Karpas-422 (cell line): ENCODE measurements at regions not wholly inside any gene's neighbourhood (a gene's known extent, or its start where the extent isn't known, plus 50 kb on each side); places are given as distances from the start of the nearest gene placed in this dataset.

Experiments
- DNase-seq: peaks from one replicate; pipeline ENCODE4 v3.0.0-alpha.2; 2015
- H2AFZ ChIP-seq: fragments of 200-600 bp; sonication (generic); 2 replicates; pipeline ENCODE4 v1.6.1; 2014; ENCODE audit warnings: antibody characterized with exemption, low read length, mixed read lengths
- H3K27ac ChIP-seq: fragments of 200-600 bp; sonication (generic); 2 replicates; pipeline ENCODE4 v1.5.1; 2014; ENCODE audit warnings: mild to moderate bottlenecking, low read length, moderate library complexity
- H3K27me3 ChIP-seq: fragments of 200-600 bp; sonication (generic); 2 replicates; pipeline ENCODE4 v1.6.1; 2014; ENCODE audit warnings: low read length, mixed read lengths
- H3K36me3 ChIP-seq: fragments of 200-600 bp; sonication (generic); 2 replicates; pipeline ENCODE4 v1.6.1; 2014; ENCODE audit warnings: low read length, mixed read lengths; ENCODE audit not compliant: insufficient read depth
- H3K4me1 ChIP-seq: fragments of 200-600 bp; sonication (generic); 2 replicates; pipeline ENCODE4 v1.6.1; 2014; ENCODE audit warnings: mild to moderate bottlenecking, low read length, mixed read lengths
- H3K4me2 ChIP-seq: fragments of 200-600 bp; sonication (generic); 2 replicates; pipeline ENCODE4 v1.6.1; 2014; ENCODE audit warnings: low read length, low read depth, mild to moderate bottlenecking; ENCODE audit not compliant: poor library complexity, severe bottlenecking
- H3K4me3 ChIP-seq: fragments of 200-600 bp; sonication (generic); 2 replicates; pipeline ENCODE4 v1.5.1; 2014; ENCODE audit warnings: mild to moderate bottlenecking, antibody characterized with exemption, low read length, mixed read lengths
- H3K79me2 ChIP-seq: fragments of 200-600 bp; sonication (generic); 2 replicates; pipeline ENCODE4 v1.6.1; 2014; ENCODE audit warnings: mild to moderate bottlenecking, low read length, mixed read lengths
- H3K9ac ChIP-seq: fragments of 200-600 bp; sonication (generic); 2 replicates; pipeline ENCODE4 v1.6.0; 2014; ENCODE audit warnings: low read length
- H3K9me2 ChIP-seq: fragments of 200-600 bp; sonication (generic), shearing (Covaris generic); replicated peaks from 2 replicates; pipeline ENCODE4 v1.6.0; 2014; ENCODE audit warnings: mild to moderate bottlenecking, low read length, moderate library complexity; ENCODE audit not compliant: insufficient read depth
- H3K9me3 ChIP-seq: fragments of 300-700, 200-600 bp; sonication (generic); 2 replicates; pipeline ENCODE4 v1.6.1; 2014; ENCODE audit warnings: low read length, mixed read lengths
- H4K20me1 ChIP-seq: fragments of 200-600 bp; sonication (generic); 2 replicates; pipeline ENCODE4 v1.6.1; 2014; ENCODE audit warnings: mild to moderate bottlenecking, antibody characterized with exemption, low read length, low read depth; ENCODE audit not compliant: insufficient read depth

DNA sequence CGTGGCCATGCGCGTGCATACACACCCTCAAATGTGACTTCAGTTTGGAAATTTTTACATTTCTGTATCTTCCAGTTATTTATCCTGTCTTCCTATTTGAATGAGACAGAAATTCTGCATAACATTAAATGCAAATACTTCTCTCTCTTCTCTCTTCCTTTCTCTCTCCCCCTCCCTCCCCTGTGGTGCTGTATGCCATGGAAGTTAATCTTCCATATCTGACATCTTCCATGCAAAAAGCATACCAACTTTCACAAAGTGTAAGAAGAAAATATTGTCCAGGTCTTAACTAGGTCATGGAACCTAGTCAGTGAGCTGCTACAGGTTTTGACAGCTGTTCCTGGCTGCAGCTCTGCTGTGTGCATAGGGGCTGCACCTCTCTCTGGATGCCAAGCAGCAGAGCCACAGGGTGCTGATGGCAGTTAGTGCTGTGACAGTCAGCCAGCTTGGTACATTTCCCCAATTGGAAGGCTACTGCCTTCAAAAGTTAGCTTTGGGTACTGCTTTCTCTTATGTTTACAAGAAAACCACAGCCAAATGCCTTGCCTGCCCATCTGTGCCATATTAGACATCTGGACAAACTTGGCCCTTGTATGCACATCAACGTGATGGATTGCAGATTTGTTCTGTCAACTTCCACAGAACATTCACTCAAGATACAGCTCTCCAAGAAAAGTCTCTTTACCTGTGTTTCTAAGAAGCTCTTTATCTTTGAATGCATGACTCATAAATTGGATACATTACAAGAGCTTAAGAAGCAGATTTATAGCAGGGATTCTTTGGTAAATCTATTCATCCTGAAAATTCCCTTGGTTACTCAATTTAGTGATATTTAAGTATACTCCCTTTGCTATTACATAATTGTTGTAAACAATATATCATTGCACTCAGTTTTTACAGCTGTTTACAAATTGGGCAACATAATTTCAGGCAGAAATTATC is 623.8 kb downstream of the EPHA5 start:
- Histone ChIP-seq H3K9ac (no peak overlapping the region), H3K27ac (no peak overlapping the region), H3K9me3 (peaks cover 15% of the 10 kb centered on the region), H3K9me2 (no peaks in the 10 kb centered on the region), H4K20me1 (no peaks in the 10 kb centered on the region), H3K27me3 (no peaks in the 10 kb centered on the region), H3K36me3 (no peaks in the 10 kb centered on the region), H3K4me1 (no peaks in the 10 kb centered on the region), H3K4me3 (no peak overlapping the region), H3K4me2 (no peak overlapping the region), H3K79me2 (no peaks in the 10 kb centered on the region), H2AFZ (no peak overlapping the region)
- no peak for DNase-seq

DNA sequence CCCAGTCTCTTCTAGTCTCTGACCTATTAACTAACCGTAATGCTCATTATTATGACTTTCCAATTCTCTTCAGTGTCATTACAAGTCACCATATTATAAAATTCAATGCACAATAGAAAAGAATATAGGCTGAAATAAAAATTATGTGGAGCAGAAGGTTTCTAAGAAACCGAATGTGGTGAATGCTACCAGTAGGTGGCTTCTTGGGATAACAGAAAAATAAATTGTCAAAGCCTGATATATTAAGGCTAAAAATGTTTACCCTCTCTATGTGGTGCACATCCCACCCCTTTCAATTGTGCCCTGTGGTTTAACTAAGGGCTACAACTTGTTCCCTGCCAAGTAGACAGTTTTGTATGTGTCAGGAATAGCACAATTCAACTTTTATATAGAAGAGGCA is 624.6 kb upstream of the TECRL start:
- H3K79me2 ChIP-seq, result no peaks in the 10 kb centered on the region
- peaks cover 21% of the 10 kb centered on the region for H3K9me3 ChIP-seq
- DNase-seq, result no peak
- H3K4me3 ChIP-seq, result no peak overlapping the region
- H3K36me3 ChIP-seq, result no peaks in the 10 kb centered on the region
- no peaks in the 10 kb centered on the region for H3K27me3 ChIP-seq
- H4K20me1 ChIP-seq, result no peaks in the 10 kb centered on the region
- H3K9ac ChIP-seq, result no peak overlapping the region
- H2AFZ ChIP-seq, result no peak overlapping the region
- H3K9me2 ChIP-seq, result no peaks in the 10 kb centered on the region
- H3K4me1 ChIP-seq, result no peaks in the 10 kb centered on the region
- H3K27ac ChIP-seq, result no peak overlapping the region
- no peak overlapping the region for H3K4me2 ChIP-seq

DNA sequence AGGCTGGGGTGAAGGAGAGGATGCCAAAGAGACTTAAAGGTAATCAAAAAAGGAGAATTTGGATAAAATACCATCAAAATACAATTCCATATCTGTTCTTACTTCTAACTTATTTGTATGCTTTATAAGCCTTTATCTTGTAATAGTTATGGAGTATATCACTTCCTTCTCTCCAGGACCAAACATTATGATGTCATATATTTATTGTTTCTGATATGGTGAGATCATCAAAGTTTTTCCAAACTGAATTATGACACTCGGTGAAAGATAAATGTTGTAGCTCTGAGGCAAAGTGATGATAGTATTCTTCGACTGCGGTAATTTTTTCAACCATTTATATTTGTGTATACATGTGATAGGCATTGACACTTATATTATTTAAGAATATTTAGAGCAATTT is 619.3 kb upstream of the TECRL start:
- no peaks in the 10 kb centered on the region for H3K79me2 ChIP-seq
- H3K27ac ChIP-seq, result no peak overlapping the region
- peaks cover 15% of the 10 kb centered on the region for H3K9me3 ChIP-seq
- no peaks in the 10 kb centered on the region for H3K9me2 ChIP-seq
- H3K4me3 ChIP-seq, result no peak overlapping the region
- no peaks in the 10 kb centered on the region for H4K20me1 ChIP-seq
- H3K36me3 ChIP-seq, result no peaks in the 10 kb centered on the region
- H3K27me3 ChIP-seq, result no peaks in the 10 kb centered on the region
- H2AFZ ChIP-seq, result no peak overlapping the region
- no peak overlapping the region for H3K4me2 ChIP-seq
- H3K9ac ChIP-seq, result no peak overlapping the region
- H3K4me1 ChIP-seq, result no peaks in the 10 kb centered on the region
- DNase-seq, result no peak

DNA sequence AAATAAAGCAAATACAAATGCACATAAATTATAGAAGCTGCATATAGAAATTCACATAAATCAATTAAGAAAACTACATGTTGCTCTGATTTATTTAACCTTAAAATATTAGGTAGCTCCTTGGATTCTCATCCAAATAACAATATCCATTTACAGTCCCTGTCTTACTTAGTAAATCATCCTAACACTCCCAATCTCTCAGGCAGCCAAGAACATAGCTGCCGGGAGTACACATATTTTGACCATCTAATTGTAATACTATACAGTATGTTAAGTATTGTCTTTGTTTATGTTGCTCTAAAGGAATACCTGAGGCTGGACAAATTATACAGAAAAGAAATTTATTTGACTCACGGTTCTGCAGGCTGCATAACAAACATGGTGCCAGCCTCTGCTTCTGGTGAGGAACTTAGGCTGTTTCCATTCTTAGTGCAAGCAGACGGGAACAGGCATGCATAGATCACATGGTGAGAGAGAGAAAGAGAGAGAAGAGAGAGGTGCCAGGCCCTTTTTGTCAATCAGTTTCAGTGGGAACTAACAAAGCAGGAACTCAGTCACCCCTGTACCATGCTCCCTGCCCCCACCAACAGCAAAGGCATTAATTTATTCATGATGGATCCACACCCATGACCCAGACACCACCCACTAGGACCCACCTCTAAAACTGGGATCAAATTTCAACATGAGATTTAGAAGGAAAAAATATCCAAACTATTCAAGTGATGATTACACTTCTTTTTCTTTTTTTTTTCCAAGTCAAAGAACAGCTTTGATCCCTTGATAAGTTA is 614.8 kb upstream of the TECRL start:
- DNase-seq, result no peak

DNA sequence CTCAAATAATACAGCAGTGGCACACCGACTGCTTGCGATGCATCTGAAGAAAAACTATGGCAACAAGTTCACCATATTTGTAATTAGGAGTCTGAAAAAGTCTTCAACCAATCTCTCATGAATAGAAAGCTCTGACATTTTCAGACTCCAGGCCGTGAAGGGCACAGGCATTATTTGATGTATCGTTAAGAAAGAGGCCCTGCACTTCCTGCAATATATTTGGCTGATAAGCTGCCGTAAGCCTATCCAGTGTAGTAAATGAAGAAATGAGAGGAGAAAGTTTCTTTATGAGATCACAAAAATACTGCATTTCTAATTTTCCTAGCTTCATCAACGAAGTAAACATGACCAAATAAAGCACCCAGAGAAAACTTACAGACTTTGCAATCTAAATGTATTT is 613.8 kb upstream of the TECRL start:
- Histone ChIP-seq H3K27me3 (no peaks in the 10 kb centered on the region), H3K4me3 (no peak overlapping the region), H3K4me1 (no peaks in the 10 kb centered on the region), H3K9me2 (no peaks in the 10 kb centered on the region), H2AFZ (no peak overlapping the region), H3K9me3 (peaks cover 6% of the 10 kb centered on the region), H3K27ac (no peak overlapping the region), H4K20me1 (no peaks in the 10 kb centered on the region), H3K36me3 (no peaks in the 10 kb centered on the region), H3K9ac (no peak overlapping the region), H3K79me2 (no peaks in the 10 kb centered on the region), H3K4me2 (no peak overlapping the region)
- no peak for DNase-seq

More for the DNA sequence above, 614.8 kb upstream of the TECRL start:
- Histone ChIP-seq H3K27ac (no peak overlapping the region), H3K9me2 (no peaks in the 10 kb centered on the region), H3K4me3 (no peak overlapping the region), H4K20me1 (no peaks in the 10 kb centered on the region), H3K27me3 (no peaks in the 10 kb centered on the region), H3K4me2 (no peak overlapping the region), H3K9ac (no peak overlapping the region), H3K9me3 (peaks cover 11% of the 10 kb centered on the region), H2AFZ (no peak overlapping the region), H3K79me2 (no peaks in the 10 kb centered on the region), H3K36me3 (no peaks in the 10 kb centered on the region), H3K4me1 (no peaks in the 10 kb centered on the region)

DNA sequence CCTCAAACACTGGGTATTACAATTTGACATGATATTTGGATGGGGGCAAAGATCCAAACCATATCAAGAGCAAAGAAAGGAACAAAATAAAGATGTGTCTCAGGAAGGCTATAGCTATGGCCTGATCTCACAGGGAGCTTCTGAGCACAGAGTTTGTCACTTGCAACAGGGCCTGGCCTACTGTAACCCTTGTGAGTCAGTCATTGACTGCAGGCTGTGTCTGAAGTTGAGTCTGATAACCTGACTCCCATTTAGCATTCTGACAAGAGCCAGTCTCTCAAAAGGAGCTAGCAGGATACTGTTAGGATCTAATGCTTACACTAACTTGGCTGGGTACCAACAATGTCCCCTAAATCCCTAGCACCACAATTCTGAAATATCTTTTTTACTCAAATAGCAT is 612.5 kb upstream of the TECRL start:
- no peaks in the 10 kb centered on the region for H3K36me3 ChIP-seq

DNA sequence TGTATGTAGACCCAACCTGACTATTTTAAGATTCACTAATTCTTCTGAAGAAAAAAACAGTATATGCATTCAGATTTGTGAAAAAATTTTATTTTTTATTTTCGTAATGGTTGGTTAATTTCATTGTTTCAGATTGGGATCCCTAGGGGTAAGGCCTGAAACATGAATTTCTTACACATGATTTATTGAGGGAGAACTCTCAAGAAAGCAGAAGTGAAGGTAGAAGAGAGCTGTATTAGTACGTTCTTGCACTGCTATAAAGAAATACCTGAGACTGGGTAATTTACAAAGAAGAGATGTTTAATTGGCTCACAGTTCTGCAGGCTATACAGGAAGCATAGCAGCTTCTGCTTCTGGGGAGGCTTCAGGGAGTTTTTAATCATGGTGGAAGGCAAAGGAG is 611.9 kb upstream of the TECRL start:
- H3K9ac ChIP-seq, result no peak overlapping the region
- no peaks in the 10 kb centered on the region for H3K4me1 ChIP-seq
- H3K9me2 ChIP-seq, result no peaks in the 10 kb centered on the region
- H3K4me3 ChIP-seq, result no peak overlapping the region
- H4K20me1 ChIP-seq, result no peaks in the 10 kb centered on the region
- no peaks in the 10 kb centered on the region for H3K27me3 ChIP-seq
- H3K4me2 ChIP-seq, result no peak overlapping the region
- H2AFZ ChIP-seq, result no peak overlapping the region
- no peaks in the 10 kb centered on the region for H3K79me2 ChIP-seq
- no peaks in the 10 kb centered on the region for H3K36me3 ChIP-seq
- H3K27ac ChIP-seq, result no peak overlapping the region
- DNase-seq, result no peak
- H3K9me3 ChIP-seq, result peaks cover 10% of the 10 kb centered on the region

More for the DNA sequence above, 612.5 kb upstream of the TECRL start:
- Histone ChIP-seq H3K27me3 (no peaks in the 10 kb centered on the region), H3K27ac (no peak overlapping the region), H3K9me3 (peaks cover 10% of the 10 kb centered on the region), H3K4me3 (no peak overlapping the region), H3K9ac (no peak overlapping the region), H3K4me2 (no peak overlapping the region), H4K20me1 (no peaks in the 10 kb centered on the region), H3K79me2 (no peaks in the 10 kb centered on the region), H2AFZ (no peak overlapping the region), H3K4me1 (no peaks in the 10 kb centered on the region), H3K9me2 (no peaks in the 10 kb centered on the region)
- DNase-seq, result no peak

DNA sequence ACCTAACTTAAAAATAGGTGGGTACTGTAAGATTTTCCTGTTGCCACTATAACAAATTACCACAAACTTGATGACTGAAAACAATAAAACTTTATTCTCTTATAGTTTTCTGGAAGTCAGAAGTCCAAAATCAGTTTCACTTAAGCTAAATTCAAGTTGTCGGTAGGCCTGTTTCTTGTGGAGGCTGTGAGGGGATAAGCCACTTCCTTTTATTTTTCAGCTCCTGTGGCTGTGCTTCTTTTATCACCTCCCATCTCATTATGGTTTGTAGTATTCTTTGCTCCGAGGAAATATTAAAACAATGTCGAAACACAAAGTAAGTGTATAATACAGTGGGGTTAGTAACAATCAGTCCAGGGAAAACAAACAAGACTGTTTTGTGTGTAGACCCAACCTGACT is 610.5 kb upstream of the TECRL start:
- no peak overlapping the region for H3K27ac ChIP-seq
- H3K9me2 ChIP-seq, result no peaks in the 10 kb centered on the region
- no peaks in the 10 kb centered on the region for H3K79me2 ChIP-seq

More for the DNA sequence above, 610.5 kb upstream of the TECRL start:
- H3K27me3 ChIP-seq, result no peaks in the 10 kb centered on the region
- no peaks in the 10 kb centered on the region for H4K20me1 ChIP-seq
- no peak for DNase-seq
- no peaks in the 10 kb centered on the region for H3K4me1 ChIP-seq
- H3K9ac ChIP-seq, result no peak overlapping the region
- H3K36me3 ChIP-seq, result no peaks in the 10 kb centered on the region
- no peak overlapping the region for H2AFZ ChIP-seq
- H3K4me3 ChIP-seq, result no peak overlapping the region
- no peak overlapping the region for H3K4me2 ChIP-seq
- H3K9me3 ChIP-seq, result peaks cover 10% of the 10 kb centered on the region
